Kidney (tissue), 13 donors: ENCODE measurements at regions not wholly inside any gene's neighbourhood (a gene's known extent, or its start where the extent isn't known, plus 50 kb on each side); places are given as distances from the start of the nearest gene placed in this dataset.
"Not testable (repeated sequence)": the region's sequence is repeated elsewhere in the genome, so short reads cannot be mapped to it uniquely, and the experiment has no call there.

Source experiments
- DNase-seq, 5 donors: peaks; one replicate each; pipeline ENCODE4 v3.0.0-alpha.2; 2013 to 2020
- FAIRE-seq: peaks from 2 replicates; lab custom pipeline; 2012; peaks lifted over from hg19 to GRCh38; lab: Jason Lieb, UNC
- H3K27ac ChIP-seq, 2 donors: one replicate each; pipeline ENCODE4 v1.7.0; 2013; ENCODE audit warnings: low read depth in 2 of 2, low read length in 2 of 2, inconsistent platforms in 1 of 2
- H3K27me3 ChIP-seq: one replicate; pipeline ENCODE4 v1.7.1; 2013; ENCODE audit warnings: low read length, inconsistent platforms; ENCODE audit not compliant: control insufficient read depth, insufficient read depth
- H3K36me3 ChIP-seq, 3 donors: one replicate each; pipeline versions ENCODE4 v1.7.0 to v1.7.1; 2013; ENCODE audit warnings: low read length in 3 of 3, control low read depth in 1 of 3, inconsistent platforms in 1 of 3; ENCODE audit not compliant: insufficient read depth in 3 of 3, control insufficient read depth in 2 of 3
- H3K4me1 ChIP-seq, 3 donors: one replicate each; pipeline versions ENCODE4 v1.7.0 to v1.7.1; 2013; ENCODE audit warnings: low read length in 3 of 3, inconsistent platforms in 1 of 3, low read depth in 1 of 3; ENCODE audit not compliant: control insufficient read depth in 2 of 3, insufficient read depth in 2 of 3
- H3K4me3 ChIP-seq, 3 donors: one replicate each; pipeline versions ENCODE4 v1.7.0 to v1.8.1; 2013; ENCODE audit warnings: low read length in 3 of 3, control low read depth in 1 of 3, inconsistent platforms in 1 of 3
- H3K9ac ChIP-seq, 3 donors: one replicate each; pipeline versions ENCODE4 v1.7.0 to v1.7.1; 2013; ENCODE audit warnings: low read length in 3 of 3, control low read depth in 1 of 3, inconsistent platforms in 1 of 3
- H3K9me3 ChIP-seq, 3 donors: one replicate each; pipeline versions ENCODE4 v1.7.0 to v1.7.1; 2013; ENCODE audit warnings: low read length in 3 of 3, control low read depth in 1 of 3, inconsistent platforms in 1 of 3; ENCODE audit not compliant: control insufficient read depth in 2 of 3, insufficient read depth in 1 of 3
- CTCF ChIP-seq: IDR thresholded peaks from 3 replicates; pipeline ENCODE4 v1.5.1; 2012; ENCODE audit warnings: mild to moderate bottlenecking, moderate library complexity, borderline replicate concordance; ENCODE audit not compliant: insufficient read depth; ENCODE audit errors: extremely low read depth
- intact Hi-C: fragments of 100-400 bp; cut with DNase I; formaldehyde crosslinking; loops from one replicate; pipeline ENCODE4 v1.11.1; 2022
- donor health status: control.
- donor health status: control.
- donor health status: control.
- donor health status: control.
- donor health status: control.
- donor health status: DM: yes; HTN: yes; CAD: no.
- donor health status: Normal renal cell carcinoma (clear cell type).

DNA sequence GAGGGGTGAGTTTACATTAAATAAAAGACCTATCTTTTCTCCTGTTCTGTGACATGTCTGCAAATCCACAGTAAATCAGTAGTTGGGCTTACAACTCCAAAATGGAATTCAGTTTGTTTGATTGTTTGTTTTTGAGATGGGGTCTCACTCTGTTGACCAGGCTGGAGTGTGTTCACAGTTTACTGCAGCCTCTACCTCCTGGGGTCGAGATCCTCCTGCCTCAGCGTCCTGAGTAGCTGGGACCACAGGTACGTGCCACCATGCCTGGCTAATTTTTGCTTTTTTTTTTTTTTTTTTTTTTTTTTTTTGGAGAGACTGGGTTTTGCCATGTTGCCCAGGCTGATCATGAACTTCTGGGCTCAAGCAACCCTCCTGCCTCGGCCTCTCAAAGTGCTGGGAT lies 63.5 kb upstream of the ADPGK start:
- TF ChIP-seq CTCF, result no peak
- FAIRE-seq, result no peak
- no peak overlapping the region for H3K27ac ChIP-seq
- no peaks in the 10 kb centered on the region for H3K27me3 ChIP-seq
- H3K4me1 ChIP-seq, result no peaks in the 10 kb centered on the region
- no peak overlapping the region for H3K9ac ChIP-seq
- no peaks in the 10 kb centered on the region for H3K9me3 ChIP-seq
- no peak overlapping the region for H3K4me3 ChIP-seq
- DNase-seq, result no peak
- no peaks in the 10 kb centered on the region for H3K36me3 ChIP-seq
- intact Hi-C loops, result no loop called here

- no peak for FAIRE-seq
These were observed 62.4 kb upstream of the ADPGK start for GRCh38 chr15:72845981-72846383.

GRCh38 chr15:72844067-72844466 lies 60.5 kb upstream of the ADPGK start:
- H3K36me3 ChIP-seq, result no peaks in the 10 kb centered on the region
- no peak for TF ChIP-seq CTCF
- H3K27me3 ChIP-seq, result no peaks in the 10 kb centered on the region
- H3K9me3 ChIP-seq, result no peaks in the 10 kb centered on the region
- H3K27ac ChIP-seq, result no peak overlapping the region
- H3K4me1 ChIP-seq, result no peaks in the 10 kb centered on the region
- no peak for FAIRE-seq
- no peak for DNase-seq
- H3K4me3 ChIP-seq, result no peak overlapping the region
- H3K9ac ChIP-seq, result no peak overlapping the region
- intact Hi-C loops, result no loop called here

More at GRCh38 chr15:72845981-72846383, 62.4 kb upstream of the ADPGK start:
- Histone ChIP-seq H3K27me3 (no peaks in the 10 kb centered on the region), H3K4me3 (no peak overlapping the region), H3K27ac (no peak overlapping the region), H3K9me3 (no peaks in the 10 kb centered on the region), H3K4me1 (no peaks in the 10 kb centered on the region), H3K9ac (no peak overlapping the region), H3K36me3 (no peaks in the 10 kb centered on the region)
- no peak for DNase-seq
- no peak for TF ChIP-seq CTCF
- intact Hi-C loops, result no loop called here

DNA sequence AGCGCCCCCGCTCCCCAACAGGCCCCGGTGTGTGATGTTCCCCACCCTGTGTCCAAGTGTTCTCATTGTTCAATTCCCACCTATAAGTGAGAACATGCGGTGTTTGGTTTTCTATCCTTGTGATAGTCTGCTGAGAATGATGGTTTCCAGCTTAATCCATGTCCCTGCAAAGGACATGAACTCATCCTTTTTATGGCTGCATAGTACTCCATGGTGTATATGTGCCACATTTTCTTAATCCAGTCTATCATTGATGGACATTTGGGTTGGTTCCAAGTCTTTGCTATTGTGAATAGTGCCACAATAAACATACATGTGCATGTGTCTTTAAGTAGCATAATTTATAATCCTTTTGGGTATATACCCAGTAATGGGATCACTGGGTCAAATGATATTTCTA lies 59.8 kb upstream of the ADPGK start:
- DNase-seq, intact Hi-C loops, H3K27ac ChIP-seq, H3K4me1 ChIP-seq, H3K9ac ChIP-seq, H3K27me3 ChIP-seq, H3K4me3 ChIP-seq, FAIRE-seq, H3K36me3 ChIP-seq, H3K9me3 ChIP-seq: not testable (repeated sequence)
